ENCODE measurements at regions not wholly inside any gene's neighbourhood (a gene's known extent, or its start where the extent isn't known, plus 50 kb on each side); places are given as distances from the start of the nearest gene placed in this dataset.
A peak's percentile ranks its signal among the peaks of the same experiment; 100 is the strongest.

DNA sequence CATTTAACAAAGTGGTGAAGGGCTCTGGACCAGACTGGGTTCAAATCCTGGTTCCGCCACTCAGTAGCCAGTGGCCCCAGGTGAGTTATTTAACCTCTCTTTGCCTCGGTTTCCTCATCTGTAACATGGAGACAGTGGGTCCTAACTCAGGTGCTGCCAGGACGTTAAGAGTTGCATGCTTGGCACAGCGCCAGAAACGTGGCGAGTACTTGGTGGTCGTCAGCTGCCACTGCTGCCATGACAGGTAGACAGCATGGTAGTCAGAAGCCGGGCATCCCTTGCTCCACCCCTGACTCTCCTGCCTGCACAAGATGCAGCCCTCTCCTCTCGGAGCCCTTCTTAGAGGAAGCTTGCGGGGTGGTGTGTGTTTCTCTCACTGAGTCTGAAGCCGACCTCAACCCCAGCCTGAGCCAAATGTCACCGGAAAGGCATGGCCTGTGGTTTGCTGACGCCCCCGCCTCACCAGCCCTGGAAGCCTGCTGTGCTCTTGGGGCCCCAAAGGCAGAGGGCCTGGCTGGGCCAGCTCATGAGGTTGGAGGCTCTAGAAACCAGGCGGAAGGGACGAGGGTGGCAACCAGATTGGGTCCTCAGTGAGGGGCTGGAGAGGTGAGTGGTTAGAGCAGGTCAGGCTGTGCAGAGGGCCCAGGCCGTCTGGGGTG, 160.8 kb upstream of the TLE3 start:
- Histone ChIP-seq H3K79me2 (ENCODE audit: low read depth) (no peaks in the 10 kb centered on the region), H3K4me2 (no peak overlapping the region), H3K9me3 (ENCODE audit: low read depth) (no peaks in the 10 kb centered on the region), H3K36me3 (no peaks in the 10 kb centered on the region), H4K20me1 (ENCODE audit: low read depth) (no peaks in the 10 kb centered on the region), H3K9ac (no peak overlapping the region), H3K4me3 (no peak overlapping the region), H3K27me3 (no peaks in the 10 kb centered on the region), H2AFZ (replicated peaks) (no peak overlapping the region), H3K27ac (no peak overlapping the region), H3F3A (ENCODE audit: low read depth) (peaks cover 8% of the 10 kb centered on the region), H3K4me1 (peaks cover 11% of the 10 kb centered on the region)
- no peak overlapping the region for H3K4me3 Mint-ChIP-seq
- peak overlapping the region; percentile 90 for H3K27ac Mint-ChIP-seq
- H3K27me3 Mint-ChIP-seq (ENCODE audit: insufficient read depth, low read depth): peaks cover 20% of the 10 kb centered on the region
- DNase-seq (ENCODE audit: low spot score): no peak
- H3K9me3 Mint-ChIP-seq: peaks cover 13% of the 10 kb centered on the region
- no peak for TF ChIP-seq CTCF (IDR thresholded peaks at IDR 0.05)
- TF ChIP-seq EZH2phosphoT487 (IDR thresholded peaks at IDR 0.05): no peak
- TF ChIP-seq EZH2 (IDR thresholded peaks at IDR 0.05): no peak
- no peaks in the 10 kb centered on the region for H3K36me3 Mint-ChIP-seq
- peaks cover 58% of the 10 kb centered on the region for H3K4me1 Mint-ChIP-seq

DNA sequence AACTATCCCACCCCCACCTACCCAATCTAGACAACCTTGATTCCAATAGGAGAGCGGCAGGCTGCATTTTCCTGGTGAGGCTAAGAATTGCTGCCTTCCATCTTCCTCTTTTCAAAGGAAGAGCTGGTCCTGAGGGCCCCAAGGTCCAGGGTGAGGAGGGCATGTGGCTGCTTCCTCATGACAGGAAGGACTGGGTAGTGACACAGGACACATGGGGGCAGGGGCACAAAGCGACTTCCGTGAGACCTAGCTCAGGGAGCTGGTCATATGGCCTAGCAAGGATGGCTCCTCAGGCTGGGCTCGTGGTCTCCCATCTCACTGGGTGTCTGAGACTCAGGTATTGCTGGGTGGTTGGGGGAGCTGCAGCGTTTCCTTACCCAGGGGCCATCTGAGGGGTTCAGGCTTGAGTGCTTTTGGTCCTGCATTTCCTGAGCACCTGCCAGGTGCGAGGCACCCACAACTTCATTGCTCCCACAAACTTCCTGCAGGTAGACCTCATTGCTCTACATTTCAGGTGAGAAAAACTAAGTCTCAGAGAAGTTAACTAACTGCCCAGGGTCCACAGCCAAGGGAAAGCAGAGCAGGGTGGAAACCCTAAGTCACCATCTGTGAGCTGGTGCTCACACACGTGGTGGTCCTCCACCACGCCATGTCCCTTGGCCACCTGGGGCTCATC, 160.0 kb upstream of the TLE3 start:
- Mint-ChIP-seq H3K27me3 (ENCODE audit: insufficient read depth, low read depth) (peaks cover 16% of the 10 kb centered on the region), H3K36me3 (no peaks in the 10 kb centered on the region), H3K4me3 (no peak overlapping the region), H3K4me1 (peaks cover 56% of the 10 kb centered on the region), H3K27ac (no peak overlapping the region), H3K9me3 (peaks cover 13% of the 10 kb centered on the region)
- Histone ChIP-seq H3K4me2 (no peak overlapping the region), H3K4me1 (peaks cover 8% of the 10 kb centered on the region), H3K27ac (no peak overlapping the region), H3K27me3 (no peaks in the 10 kb centered on the region), H4K20me1 (ENCODE audit: low read depth) (no peaks in the 10 kb centered on the region), H3K9me3 (ENCODE audit: low read depth) (no peaks in the 10 kb centered on the region), H3K36me3 (no peaks in the 10 kb centered on the region), H3K79me2 (ENCODE audit: low read depth) (no peaks in the 10 kb centered on the region), H2AFZ (replicated peaks) (no peak overlapping the region), H3F3A (ENCODE audit: low read depth) (peaks cover 6% of the 10 kb centered on the region), H3K9ac (no peak overlapping the region), H3K4me3 (no peak overlapping the region)
- no peak for DNase-seq (ENCODE audit: low spot score)
- TF ChIP-seq CTCF (IDR thresholded peaks at IDR 0.05): no peak
- TF ChIP-seq EZH2 (IDR thresholded peaks at IDR 0.05): no peak
- no peak for TF ChIP-seq EZH2phosphoT487 (IDR thresholded peaks at IDR 0.05)

DNA sequence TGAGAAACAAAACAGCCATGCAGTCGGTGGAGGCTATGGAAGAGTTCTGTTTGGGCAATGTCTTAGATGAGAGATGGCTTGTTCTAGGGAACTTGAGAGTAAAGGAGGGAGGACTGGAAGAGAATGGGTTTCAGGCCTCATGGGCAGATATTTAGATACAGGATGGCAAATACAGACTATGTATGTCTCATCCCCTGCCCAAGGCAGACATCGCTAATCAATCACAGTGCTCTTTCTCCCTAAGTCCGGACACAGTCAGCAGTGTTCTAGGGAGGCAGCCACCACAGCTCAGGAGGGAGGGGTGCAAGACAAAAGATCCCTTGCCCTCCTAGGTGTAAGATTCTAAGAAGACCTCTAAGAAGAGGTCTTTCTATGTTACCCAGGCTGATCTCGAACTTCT, 159.3 kb upstream of the TLE3 start:
- no peak overlapping the region for H3K9ac ChIP-seq
- no peaks in the 10 kb centered on the region for H3K27me3 ChIP-seq
- H3K4me3 ChIP-seq: no peak overlapping the region
- no peaks in the 10 kb centered on the region for H4K20me1 ChIP-seq (ENCODE audit: low read depth)
- no peak for DNase-seq (ENCODE audit: low spot score)
- peaks cover 8% of the 10 kb centered on the region for H3K4me1 ChIP-seq
- peaks cover 6% of the 10 kb centered on the region for H3F3A ChIP-seq (ENCODE audit: low read depth)
- peak overlapping the region; percentile 57 for H3K27ac Mint-ChIP-seq
- H3K79me2 ChIP-seq (ENCODE audit: low read depth): no peaks in the 10 kb centered on the region
- H3K9me3 ChIP-seq (ENCODE audit: low read depth): no peaks in the 10 kb centered on the region
- H3K27ac ChIP-seq: no peak overlapping the region
- no peaks in the 10 kb centered on the region for H3K36me3 ChIP-seq
- no peak overlapping the region for H3K4me2 ChIP-seq
- peaks cover 13% of the 10 kb centered on the region for H3K9me3 Mint-ChIP-seq
- no peaks in the 10 kb centered on the region for H3K36me3 Mint-ChIP-seq
- H3K4me1 Mint-ChIP-seq: peaks cover 60% of the 10 kb centered on the region
- peaks cover 16% of the 10 kb centered on the region for H3K27me3 Mint-ChIP-seq (ENCODE audit: insufficient read depth, low read depth)
- H2AFZ ChIP-seq (replicated peaks): no peak overlapping the region
- no peak for TF ChIP-seq EZH2 (IDR thresholded peaks at IDR 0.05)
- TF ChIP-seq EZH2phosphoT487 (IDR thresholded peaks at IDR 0.05): no peak
- no peak for TF ChIP-seq CTCF (IDR thresholded peaks at IDR 0.05)
- no peak overlapping the region for H3K4me3 Mint-ChIP-seq
